ENCODE measurements at regions not wholly inside any gene's neighbourhood (a gene's known extent, or its start where the extent isn't known, plus 50 kb on each side); places are given as distances from the start of the nearest gene placed in this dataset.

DNA sequence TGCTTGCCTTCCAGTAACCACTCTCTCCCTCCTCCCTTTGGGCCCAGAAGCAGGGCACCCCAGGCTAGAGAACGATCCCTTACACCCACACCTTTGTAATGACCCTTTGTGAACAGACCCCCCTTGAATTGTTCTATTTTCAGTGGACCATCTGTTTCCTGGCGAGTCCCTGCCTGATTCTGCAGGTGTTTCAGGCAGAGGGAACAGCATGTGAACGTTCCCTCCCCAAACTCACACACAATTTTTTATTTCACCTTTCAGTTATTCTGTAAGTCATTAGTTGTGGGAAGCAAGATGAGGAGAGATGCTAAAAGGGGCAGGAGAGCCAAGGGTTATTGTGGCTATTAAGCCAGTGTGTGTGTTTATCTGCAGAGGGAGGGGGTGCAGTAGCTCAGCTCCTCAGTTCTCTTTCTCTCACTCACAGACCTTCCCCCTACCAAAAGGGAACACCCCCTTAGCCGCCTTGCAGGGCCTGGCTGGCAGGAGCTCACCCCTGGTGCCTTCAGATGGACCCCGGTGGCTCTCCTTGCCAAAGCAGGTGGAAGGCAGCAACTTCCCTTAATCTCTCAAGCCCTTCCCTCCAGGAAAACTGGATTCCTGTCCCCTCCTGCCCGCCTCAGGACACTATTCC, 64.8 kb upstream of the SPON1 start:
- in situ Hi-C loops (cut with HindIII; ENCODE audit: low sequenced_read_pairs), result no loop called here
- H3K4me3 ChIP-seq (ENCODE audit: low read depth, low read length), result no peak overlapping the region
- TF ChIP-seq, protein P1, sequence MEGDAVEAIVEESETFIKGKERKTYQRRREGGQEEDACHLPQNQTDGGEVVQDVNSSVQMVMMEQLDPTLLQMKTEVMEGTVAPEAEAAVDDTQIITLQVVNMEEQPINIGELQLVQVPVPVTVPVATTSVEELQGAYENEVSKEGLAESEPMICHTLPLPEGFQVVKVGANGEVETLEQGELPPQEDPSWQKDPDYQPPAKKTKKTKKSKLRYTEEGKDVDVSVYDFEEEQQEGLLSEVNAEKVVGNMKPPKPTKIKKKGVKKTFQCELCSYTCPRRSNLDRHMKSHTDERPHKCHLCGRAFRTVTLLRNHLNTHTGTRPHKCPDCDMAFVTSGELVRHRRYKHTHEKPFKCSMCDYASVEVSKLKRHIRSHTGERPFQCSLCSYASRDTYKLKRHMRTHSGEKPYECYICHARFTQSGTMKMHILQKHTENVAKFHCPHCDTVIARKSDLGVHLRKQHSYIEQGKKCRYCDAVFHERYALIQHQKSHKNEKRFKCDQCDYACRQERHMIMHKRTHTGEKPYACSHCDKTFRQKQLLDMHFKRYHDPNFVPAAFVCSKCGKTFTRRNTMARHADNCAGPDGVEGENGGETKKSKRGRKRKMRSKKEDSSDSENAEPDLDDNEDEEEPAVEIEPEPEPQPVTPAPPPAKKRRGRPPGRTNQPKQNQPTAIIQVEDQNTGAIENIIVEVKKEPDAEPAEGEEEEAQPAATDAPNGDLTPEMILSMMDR (IDR thresholded peaks at IDR 0.05; ENCODE audit: low read depth, low read length), result no peak
- DNase-seq (ENCODE audit: low read depth, low spot score), result no peak

- TF ChIP-seq, protein P1 (IDR thresholded peaks at IDR 0.05; ENCODE audit: low read depth, low read length), result no peak
- in situ Hi-C loops (cut with HindIII; ENCODE audit: low sequenced_read_pairs), result no loop called here
- no peak overlapping the region for H3K4me3 ChIP-seq (ENCODE audit: low read depth, low read length)
- no peak for DNase-seq (ENCODE audit: low read depth, low spot score)
Measured at GRCh38 chr11:13899603-13900002, 62.9 kb upstream of the SPON1 start.

DNA sequence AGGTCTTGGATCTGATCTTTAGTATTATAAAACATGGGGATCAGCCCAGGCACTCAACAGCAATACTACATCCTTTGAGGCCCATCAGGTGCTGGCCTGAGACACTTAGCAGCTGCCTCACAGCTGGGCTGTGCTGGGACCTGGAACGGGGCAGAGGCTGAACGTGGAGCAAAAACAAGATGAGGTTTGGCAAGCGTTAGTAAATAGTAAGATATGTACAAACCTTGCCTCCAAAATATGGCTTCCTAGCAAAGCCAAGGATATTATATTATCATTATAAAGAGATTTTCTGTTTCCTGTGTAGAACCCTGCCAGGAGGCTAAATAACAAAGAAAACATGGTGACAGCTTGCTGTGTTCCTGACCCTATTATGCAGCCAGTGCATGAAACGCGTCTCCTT, 60.0 kb upstream of the SPON1 start:
- in situ Hi-C loops (cut with HindIII; ENCODE audit: low sequenced_read_pairs), result no loop called here
- no peak for DNase-seq (ENCODE audit: low read depth, low spot score)
- no peak overlapping the region for H3K4me3 ChIP-seq (ENCODE audit: low read depth, low read length)
- TF ChIP-seq, protein P1 (IDR thresholded peaks at IDR 0.05; ENCODE audit: low read depth, low read length), result no peak

DNA sequence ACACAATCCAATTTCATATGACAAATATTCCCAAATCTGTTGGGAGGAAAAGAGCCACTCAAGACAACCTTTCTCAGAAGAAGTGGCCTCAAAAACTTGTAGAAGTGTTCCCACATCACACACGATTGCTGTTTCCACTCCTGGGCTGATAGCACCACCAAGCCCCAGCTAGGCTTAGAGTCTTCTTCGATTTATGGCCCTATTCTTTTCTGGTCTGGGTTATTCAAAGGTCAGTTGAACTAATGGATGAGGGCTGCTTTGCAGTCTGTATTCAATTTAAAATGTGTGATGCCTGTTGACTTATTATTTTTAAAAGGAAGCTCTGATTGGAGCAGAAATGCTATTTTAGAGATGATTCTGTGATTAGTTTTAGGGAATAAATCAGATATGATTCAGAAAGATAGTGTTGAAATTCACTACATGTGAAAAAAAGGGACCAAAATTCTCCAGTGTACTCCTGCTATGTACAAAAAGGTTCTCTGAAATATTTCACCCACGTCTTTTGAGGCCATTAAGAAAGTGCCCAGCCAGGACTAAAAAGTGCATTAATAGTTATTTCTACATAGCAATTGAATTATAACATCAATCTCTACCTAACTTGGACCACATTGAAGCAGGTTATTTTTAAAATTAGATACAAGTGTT, 57.3 kb upstream of the SPON1 start:
- no peak for DNase-seq (ENCODE audit: low read depth, low spot score)
- TF ChIP-seq, protein P1 (IDR thresholded peaks at IDR 0.05; ENCODE audit: low read depth, low read length), result no peak
- H3K4me3 ChIP-seq (ENCODE audit: low read depth, low read length), result no peak overlapping the region
- in situ Hi-C loops (cut with HindIII; ENCODE audit: low sequenced_read_pairs), result no loop called here

DNA sequence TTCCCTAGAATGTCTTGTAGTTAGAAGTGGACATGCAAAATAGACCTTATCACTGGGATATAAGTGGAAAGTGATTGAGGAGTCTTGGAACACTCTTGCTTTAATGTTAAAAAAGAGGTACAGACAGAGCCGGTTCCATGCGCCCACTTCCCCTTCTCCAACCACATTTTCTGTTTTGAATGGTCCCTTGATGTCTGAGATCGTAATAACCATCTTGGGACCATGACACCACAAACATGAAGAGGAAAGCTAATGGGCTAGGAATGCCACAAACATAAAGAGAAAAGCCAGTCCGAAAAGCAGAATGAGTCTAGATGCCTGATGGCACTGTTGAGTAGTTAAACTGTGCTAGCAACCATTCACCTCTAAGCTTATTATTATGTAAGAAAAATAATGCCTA, 54.8 kb upstream of the SPON1 start:
- DNase-seq (ENCODE audit: low read depth, low spot score), result no peak
- H3K4me3 ChIP-seq (ENCODE audit: low read depth, low read length), result no peak overlapping the region
- TF ChIP-seq, protein P1 (IDR thresholded peaks at IDR 0.05; ENCODE audit: low read depth, low read length), result no peak
- in situ Hi-C loops (cut with HindIII; ENCODE audit: low sequenced_read_pairs), result no loop called here

DNA sequence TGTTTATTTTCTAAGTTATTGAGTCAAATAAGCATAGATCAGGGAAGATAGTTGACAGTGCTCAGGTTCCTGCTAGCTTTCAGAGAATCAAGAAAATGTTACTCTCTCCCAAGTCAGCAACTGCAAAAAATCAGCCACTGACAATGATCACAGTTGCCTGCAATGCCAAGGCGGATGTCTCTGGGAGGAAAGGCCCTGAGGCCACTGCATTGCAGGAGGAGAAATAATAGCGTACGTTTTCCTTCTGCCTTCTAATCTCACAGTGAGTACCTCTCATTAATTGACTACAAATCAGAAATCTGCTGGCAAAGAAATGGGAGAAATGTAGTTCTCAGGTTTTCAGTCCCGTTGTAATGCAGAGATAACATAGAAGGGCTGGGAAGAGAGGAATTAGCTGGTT, 54.0 kb upstream of the SPON1 start:
- in situ Hi-C loops (cut with HindIII; ENCODE audit: low sequenced_read_pairs), result no loop called here
- TF ChIP-seq, protein P1 (IDR thresholded peaks at IDR 0.05; ENCODE audit: low read depth, low read length), result no peak
- no peak overlapping the region for H3K4me3 ChIP-seq (ENCODE audit: low read depth, low read length)
- DNase-seq (ENCODE audit: low read depth, low spot score), result no peak

Data from astrocyte of the spinal cord (primary cell).